ENCODE measurements at regions not wholly inside any gene's neighbourhood (a gene's known extent, or its start where the extent isn't known, plus 50 kb on each side); places are given as distances from the start of the nearest gene placed in this dataset.

GRCh38 chr12:78600541-78600940 lies 264.0 kb upstream of the SYT1 start:
- TF ChIP-seq CTCF (IDR thresholded peaks at IDR 0.05) (no peak), POLR2A (IDR thresholded peaks at IDR 0.05) (no peak), EP300 (IDR thresholded peaks at IDR 0.05) (no peak), POLR2AphosphoS5 (IDR thresholded peaks at IDR 0.05) (no peak)
